HG03039 (cell line): ENCODE measurements at regions not wholly inside any gene's neighbourhood (a gene's known extent, or its start where the extent isn't known, plus 50 kb on each side); places are given as distances from the start of the nearest gene placed in this dataset.
"Not testable (repeated sequence)": the region's sequence is repeated elsewhere in the genome, so short reads cannot be mapped to it uniquely, and the experiment has no call there.

Experiments used
- ATAC-seq: cut with Tn5 transposase; IDR thresholded peaks from one replicate; pipeline ENCODE4 v1.9.1; 2021; ENCODE audit warnings: mild to moderate bottlenecking, moderate library complexity; ENCODE audit not compliant: unreplicated experiment

GRCh38 chr16:29139261-29139802, 154.5 kb downstream of the LAT start:
- no peak for ATAC-seq

DNA sequence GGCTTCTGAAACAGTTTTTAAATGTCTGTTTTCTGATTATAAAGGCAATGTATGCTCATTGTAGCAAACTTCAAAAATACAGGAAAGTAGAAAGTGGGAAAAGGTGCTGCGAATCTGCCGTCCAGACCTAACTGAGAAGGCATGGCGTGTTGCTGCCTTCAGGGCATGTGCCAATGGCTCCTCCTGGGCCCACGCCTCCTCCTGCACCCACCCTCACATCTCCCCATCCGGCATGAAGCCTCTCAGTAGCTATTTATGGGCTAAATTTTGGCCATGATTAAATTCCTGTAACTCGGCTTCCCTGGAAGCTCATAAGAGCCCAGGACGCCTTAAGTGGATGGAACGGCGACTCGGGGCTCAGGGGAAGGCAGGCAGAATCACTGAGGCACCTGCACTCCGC, 153.8 kb downstream of the LAT start:
- ATAC-seq: not testable (repeated sequence)

DNA sequence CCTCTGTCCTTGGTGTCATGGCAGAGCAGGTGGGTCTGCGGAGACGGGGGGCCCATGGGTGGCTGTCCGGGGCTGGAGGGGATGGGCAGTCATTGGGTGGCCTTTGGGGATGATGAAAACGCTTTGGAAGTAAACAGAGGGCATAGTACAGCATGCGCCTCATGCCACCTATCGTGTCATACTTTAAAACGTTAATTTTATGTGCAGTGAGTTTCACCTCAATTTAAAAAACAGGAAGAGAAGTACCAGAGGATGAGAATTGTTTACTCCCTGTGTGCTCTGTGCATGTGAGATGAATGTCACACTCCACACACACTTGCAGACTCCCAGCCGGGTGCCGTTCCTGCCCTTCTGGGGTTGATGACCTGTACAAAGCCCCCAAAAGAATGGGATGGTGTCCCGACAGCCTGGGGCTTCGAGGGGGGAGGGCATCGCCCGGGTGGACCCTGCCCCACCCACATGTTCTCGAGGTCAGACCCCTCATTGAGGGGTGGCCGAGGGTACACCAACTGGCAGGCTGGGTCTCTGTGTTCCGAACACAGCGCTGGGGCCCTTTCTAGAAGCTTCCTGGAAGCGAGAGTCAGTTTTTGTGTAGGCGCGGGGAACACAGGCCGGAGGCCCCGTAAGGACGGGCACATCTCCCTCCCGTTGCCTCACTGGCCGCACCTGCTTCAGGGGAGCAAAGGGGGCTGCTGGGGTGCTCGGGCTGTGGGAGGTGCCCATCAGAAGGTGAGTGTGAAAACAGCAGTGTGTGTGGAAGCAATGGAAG, 153.2 kb downstream of the LAT start:
- ATAC-seq: not testable (repeated sequence)

DNA sequence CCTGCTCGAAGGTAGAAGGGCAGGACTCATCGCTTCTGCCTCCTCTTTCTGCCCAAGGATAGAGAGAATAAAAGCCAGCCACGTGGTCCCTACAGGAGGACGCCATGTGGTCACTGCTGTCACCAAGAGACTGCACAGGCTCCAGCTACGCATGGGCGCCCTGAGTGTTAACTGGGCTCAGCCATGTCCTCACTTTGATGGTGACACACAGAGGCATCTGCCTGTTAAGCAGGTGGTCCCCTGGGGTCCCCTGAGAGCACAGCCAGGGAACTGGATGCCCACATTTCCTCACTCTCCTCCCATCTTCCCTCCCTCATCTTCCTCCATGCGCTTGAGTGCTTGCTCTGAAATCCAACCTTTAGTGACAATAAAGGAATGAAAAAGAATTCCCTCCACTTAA, 152.6 kb downstream of the LAT start:
- not testable (repeated sequence) for ATAC-seq

GRCh38 chr16:29136916-29137315, 152.1 kb downstream of the LAT start:
- not testable (repeated sequence) for ATAC-seq

GRCh38 chr16:29136046-29136696, 151.3 kb downstream of the LAT start:
- ATAC-seq: not testable (repeated sequence)

DNA sequence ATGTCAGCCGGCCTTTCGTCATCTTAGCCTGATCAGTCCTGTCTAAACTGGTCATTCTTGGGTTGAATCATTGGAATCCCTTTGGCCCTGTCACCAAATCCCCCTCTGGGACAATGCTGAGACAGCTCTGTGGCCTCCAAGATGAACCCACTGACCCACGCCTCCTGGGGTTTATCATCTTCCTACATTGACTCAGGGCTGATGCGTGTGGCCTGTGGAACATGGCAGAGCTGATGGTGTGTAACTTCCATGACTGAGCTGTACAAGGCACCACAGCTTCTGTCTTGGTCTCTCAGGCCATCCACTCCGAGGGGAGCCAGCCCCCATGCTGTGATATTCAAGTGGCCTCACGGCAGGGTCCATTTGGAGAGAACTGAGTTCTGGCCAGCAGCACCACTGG, 150.2 kb downstream of the LAT start:
- not testable (repeated sequence) for ATAC-seq

DNA sequence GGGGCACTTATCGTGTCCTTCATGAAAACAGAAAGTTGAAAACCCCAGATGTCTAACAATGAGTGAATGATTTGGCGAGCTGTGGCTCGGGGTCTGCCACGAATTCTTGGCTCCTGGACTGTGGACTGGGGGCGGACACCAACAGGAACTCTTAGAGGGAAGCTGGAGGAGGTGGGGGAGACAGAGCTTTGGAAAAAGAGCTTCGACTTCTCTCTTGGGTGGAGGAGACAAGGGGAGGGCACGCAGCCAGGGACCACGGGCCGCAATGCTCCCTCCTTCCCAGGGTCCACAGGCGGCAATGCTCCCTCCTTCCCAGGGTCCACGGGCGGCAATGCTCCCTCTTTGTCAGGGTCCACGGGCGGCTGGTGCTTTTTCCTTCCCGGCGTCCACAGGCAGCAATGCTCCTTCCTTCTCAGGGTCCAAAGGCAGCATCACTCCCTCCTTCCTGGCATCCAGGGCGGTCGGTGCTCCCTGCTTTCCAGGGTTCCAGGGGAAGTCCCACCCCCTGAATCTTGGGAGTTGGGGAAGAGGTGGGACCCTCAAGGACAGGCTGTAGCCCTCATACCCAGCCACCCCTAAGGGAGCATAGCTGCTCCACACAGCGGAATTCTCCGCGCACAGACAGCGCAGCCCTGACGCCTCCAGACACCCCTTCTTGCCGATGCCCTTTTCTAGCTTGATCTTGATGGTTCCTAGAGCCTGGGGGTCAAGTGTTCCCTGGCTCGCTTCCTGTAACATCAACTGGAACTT, 149.0 kb downstream of the LAT start:
- ATAC-seq: not testable (repeated sequence)

- ATAC-seq: not testable (repeated sequence)
Observed at GRCh38 chr16:29132869-29133268, 148.0 kb downstream of the LAT start.

- not testable (repeated sequence) for ATAC-seq
Observed at GRCh38 chr16:29132444-29132843, 147.6 kb downstream of the LAT start.

GRCh38 chr16:29130901-29131851, 146.3 kb downstream of the LAT start:
- ATAC-seq: not testable (repeated sequence)

- ATAC-seq: not testable (repeated sequence)
Observed at GRCh38 chr16:29130131-29130711, 145.4 kb downstream of the LAT start.

DNA sequence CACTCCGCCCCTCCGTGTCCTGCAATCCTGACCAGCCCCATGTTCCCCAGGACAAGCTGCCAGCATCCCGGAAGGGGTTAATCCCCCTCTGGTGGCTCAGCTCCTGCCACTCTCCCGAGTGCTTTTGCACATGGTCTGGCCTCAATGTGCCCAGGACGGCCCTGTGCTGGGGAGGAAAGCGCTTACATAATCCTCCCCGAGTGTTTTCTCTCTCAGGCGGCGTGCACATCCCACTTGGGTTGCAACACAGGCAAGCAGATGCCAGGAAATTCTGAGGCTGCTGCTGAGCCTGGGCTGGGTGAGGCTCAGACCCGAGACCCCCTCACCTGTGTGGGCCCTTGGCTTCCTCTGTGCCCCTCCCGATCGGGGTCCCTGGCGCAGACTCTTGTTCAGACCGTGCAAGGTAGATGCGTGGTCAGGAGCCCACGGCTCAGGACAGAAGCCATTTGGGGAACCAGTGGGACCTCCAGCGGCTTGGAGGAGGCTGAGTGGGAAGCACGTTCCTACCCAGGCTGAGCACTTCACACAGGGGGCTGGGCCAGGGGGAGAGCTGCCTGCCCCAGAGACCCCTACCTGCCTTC, 144.7 kb downstream of the LAT start:
- ATAC-seq: not testable (repeated sequence)

DNA sequence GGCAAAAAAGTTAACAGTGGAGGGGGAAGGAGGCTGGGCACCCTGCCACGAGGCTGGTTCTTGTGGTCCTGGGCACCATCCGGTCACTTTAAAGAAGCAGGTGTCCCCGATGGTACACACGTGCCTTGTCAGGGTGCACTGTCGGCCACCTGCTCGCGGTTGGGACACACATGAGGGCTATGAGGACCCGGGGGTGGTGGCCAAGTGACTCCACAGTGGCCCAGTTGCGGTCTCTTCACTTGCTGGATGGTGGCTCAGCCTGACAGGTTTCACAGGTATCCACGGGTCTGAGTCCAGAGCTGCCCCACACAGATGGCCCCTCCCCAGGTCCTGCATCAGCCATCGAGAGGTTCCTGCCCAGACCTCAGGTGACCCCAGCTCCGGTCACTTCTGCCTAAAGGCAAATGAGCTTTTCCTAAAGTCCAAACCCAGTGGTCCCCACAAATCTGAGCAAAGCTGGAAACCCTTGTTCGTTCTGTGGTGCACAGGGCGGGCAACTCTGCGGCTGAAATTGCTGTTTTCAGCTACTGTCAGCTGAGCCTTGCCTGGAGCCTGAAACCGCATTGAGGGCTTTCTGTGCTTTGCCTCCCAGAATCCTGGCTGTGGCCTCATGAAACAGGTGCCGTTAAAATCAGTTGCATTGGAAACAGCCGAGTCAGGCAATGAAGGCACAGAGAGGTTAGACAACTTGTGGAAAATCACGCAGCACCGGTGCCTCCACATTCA, 144.0 kb downstream of the LAT start:
- not testable (repeated sequence) for ATAC-seq

- not testable (repeated sequence) for ATAC-seq
Observed at GRCh38 chr16:29127806-29128420, 143.1 kb downstream of the LAT start.

- no peak for ATAC-seq
Observed at GRCh38 chr16:29126616-29127015, 141.8 kb downstream of the LAT start.

DNA sequence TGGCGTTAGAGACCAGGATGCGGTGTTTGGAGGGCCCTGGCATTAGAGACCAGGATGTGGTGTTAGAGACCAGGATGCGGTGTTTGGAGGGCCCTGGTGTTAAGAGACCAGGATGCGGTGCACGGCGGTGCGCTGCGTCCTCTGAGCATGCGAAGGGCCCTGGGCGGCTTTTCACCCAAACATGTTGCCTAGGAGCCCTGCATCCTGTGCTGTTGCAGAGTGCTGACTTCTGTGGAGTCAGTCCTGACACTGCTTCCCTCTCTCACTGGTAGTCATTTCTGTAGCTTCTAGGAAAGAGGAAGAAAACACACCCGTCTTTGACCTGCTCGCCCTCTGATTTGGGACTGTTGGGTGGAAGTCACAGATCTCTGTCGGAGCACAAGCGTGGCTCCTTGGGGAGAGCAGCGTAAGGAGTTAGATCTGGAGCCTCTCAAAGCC, 141.2 kb downstream of the LAT start:
- ATAC-seq: no peak

DNA sequence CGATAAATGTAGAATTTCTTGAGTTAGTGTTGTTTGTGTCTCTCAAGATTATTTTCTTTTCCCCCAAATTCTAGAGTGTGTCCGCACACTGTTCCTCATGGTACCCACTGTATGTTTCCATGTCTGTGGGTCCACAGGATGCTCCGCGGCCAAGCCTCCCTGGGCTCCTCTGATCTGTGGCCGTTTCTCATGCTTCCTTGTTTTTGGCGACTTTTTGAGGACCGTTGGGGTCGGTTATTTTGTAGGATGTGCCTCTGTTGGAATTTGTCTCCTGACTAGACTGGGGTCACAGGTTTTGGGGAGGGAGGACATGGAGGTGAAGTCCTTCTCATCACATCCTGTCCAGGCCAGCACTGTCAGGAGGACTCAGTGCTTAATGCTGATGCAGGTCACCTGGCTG, 140.0 kb downstream of the LAT start:
- no peak for ATAC-seq
